Glutamatergic neuron (in vitro differentiated cells): ENCODE measurements at regions not wholly inside any gene's neighbourhood (a gene's known extent, or its start where the extent isn't known, plus 50 kb on each side); places are given as distances from the start of the nearest gene placed in this dataset.

Source experiments
- DNase-seq: peaks from one replicate; pipeline ENCODE4 v3.0.0; 2022
- H3K27ac Mint-ChIP-seq: one replicate; pipeline ENCODE4 v1.8.0; 2020; ENCODE audit warnings: mild to moderate bottlenecking, mixed read lengths, inconsistent platforms; ENCODE audit not compliant: unreplicated experiment
- H3K27me3 Mint-ChIP-seq: one replicate; pipeline ENCODE4 v1.8.0; 2020; ENCODE audit warnings: mild to moderate bottlenecking, moderate library complexity, mixed read lengths, inconsistent platforms; ENCODE audit not compliant: unreplicated experiment
- H3K36me3 Mint-ChIP-seq: one replicate; pipeline ENCODE4 v1.8.0; 2020; ENCODE audit warnings: mild to moderate bottlenecking, mixed read lengths, inconsistent platforms; ENCODE audit not compliant: unreplicated experiment
- H3K4me1 Mint-ChIP-seq: one replicate; pipeline ENCODE4 v1.8.0; 2020; ENCODE audit warnings: mild to moderate bottlenecking, low read depth, mixed read lengths, inconsistent platforms; ENCODE audit not compliant: unreplicated experiment
- H3K4me3 Mint-ChIP-seq: one replicate; pipeline ENCODE4 v1.8.0; 2020; ENCODE audit warnings: mild to moderate bottlenecking, mixed read lengths, inconsistent platforms; ENCODE audit not compliant: unreplicated experiment
- H3K9me3 Mint-ChIP-seq: one replicate; pipeline ENCODE4 v1.8.0; 2020; ENCODE audit warnings: mild to moderate bottlenecking, moderate library complexity, mixed read lengths, inconsistent platforms; ENCODE audit not compliant: unreplicated experiment
- CTCF ChIP-seq: fragments of 200-600 bp; sonication (generic); IDR thresholded peaks from one replicate; pipeline ENCODE4 v1.5.0; 2021; ENCODE audit not compliant: partially characterized antibody, unreplicated experiment

GRCh38 chr4:181951265-181951664, 291.9 kb upstream of the TENM3 start:
- H3K36me3 Mint-ChIP-seq = no peaks in the 10 kb centered on the region
- H3K27ac Mint-ChIP-seq = no peak overlapping the region
- peaks cover 2% of the 10 kb centered on the region for H3K9me3 Mint-ChIP-seq
- TF ChIP-seq CTCF = no peak
- peaks cover 4% of the 10 kb centered on the region for H3K27me3 Mint-ChIP-seq
- H3K4me1 Mint-ChIP-seq = peaks cover 3% of the 10 kb centered on the region
- H3K4me3 Mint-ChIP-seq = no peak overlapping the region
- no peak for DNase-seq

- no peaks in the 10 kb centered on the region for H3K36me3 Mint-ChIP-seq
- no peak for DNase-seq
- H3K4me1 Mint-ChIP-seq = peaks cover 3% of the 10 kb centered on the region
- H3K4me3 Mint-ChIP-seq = no peak overlapping the region
- no peak for TF ChIP-seq CTCF
- H3K27ac Mint-ChIP-seq = no peak overlapping the region
- peaks cover 2% of the 10 kb centered on the region for H3K9me3 Mint-ChIP-seq
- peaks cover 4% of the 10 kb centered on the region for H3K27me3 Mint-ChIP-seq
Measured at GRCh38 chr4:181952478-181952877, 290.7 kb upstream of the TENM3 start.

- Mint-ChIP-seq H3K27me3 (peaks cover 4% of the 10 kb centered on the region), H3K27ac (no peak overlapping the region), H3K4me3 (no peak overlapping the region), H3K36me3 (no peaks in the 10 kb centered on the region), H3K4me1 (peaks cover 4% of the 10 kb centered on the region), H3K9me3 (peaks cover 2% of the 10 kb centered on the region)
- no peak for TF ChIP-seq CTCF
- DNase-seq = no peak
Measured at GRCh38 chr4:181956512-181956911, 286.7 kb upstream of the TENM3 start.

- Mint-ChIP-seq H3K9me3 (peaks cover 2% of the 10 kb centered on the region), H3K27me3 (peaks cover 4% of the 10 kb centered on the region), H3K4me1 (peaks cover 4% of the 10 kb centered on the region), H3K4me3 (no peak overlapping the region), H3K36me3 (no peaks in the 10 kb centered on the region), H3K27ac (no peak overlapping the region)
- DNase-seq = no peak
- TF ChIP-seq CTCF = no peak
Measured at GRCh38 chr4:181957088-181957487, 286.1 kb upstream of the TENM3 start.

- peaks cover 2% of the 10 kb centered on the region for H3K9me3 Mint-ChIP-seq
- H3K4me3 Mint-ChIP-seq = no peak overlapping the region
- H3K36me3 Mint-ChIP-seq = no peaks in the 10 kb centered on the region
- H3K27ac Mint-ChIP-seq = no peak overlapping the region
- TF ChIP-seq CTCF = no peak
- H3K4me1 Mint-ChIP-seq = peaks cover 1% of the 10 kb centered on the region
- DNase-seq = no peak
- H3K27me3 Mint-ChIP-seq = peaks cover under 1% of the 10 kb centered on the region
Measured at GRCh38 chr4:181958446-181958845, 284.8 kb upstream of the TENM3 start.
